Smooth muscle cell (in vitro differentiated cells): ENCODE measurements at regions not wholly inside any gene's neighbourhood (a gene's known extent, or its start where the extent isn't known, plus 50 kb on each side); places are given as distances from the start of the nearest gene placed in this dataset.

Experiments used
- DNase-seq: peaks from one replicate; lab custom pipeline; 2025; ENCODE audit not compliant: unreplicated experiment; lab: John Stamatoyannopoulos, UW
- H2AFZ ChIP-seq: fragments of 200-600 bp; sonication (generic); 2 replicates; pipeline ENCODE4 v1.6.0; 2016; ENCODE audit warnings: antibody characterized with exemption, low read depth, mild to moderate bottlenecking
- H3F3A ChIP-seq: fragments of 200-600 bp; sonication (generic); 2 replicates; pipeline ENCODE4 v1.6.0; 2017; ENCODE audit warnings: antibody characterized with exemption, low read depth
- H3K27ac ChIP-seq: fragments of 200-600 bp; sonication (generic); 2 replicates; pipeline ENCODE4 v1.5.1; 2016; ENCODE audit warnings: low read depth, mild to moderate bottlenecking
- H3K27me3 ChIP-seq: fragments of 200-600 bp; sonication (generic); 2 replicates; pipeline ENCODE4 v1.6.1; 2016; ENCODE audit warnings: low read depth, mild to moderate bottlenecking
- H3K36me3 ChIP-seq: fragments of 200-600 bp; sonication (generic); 2 replicates; pipeline ENCODE4 v1.5.1; 2016; ENCODE audit warnings: low read depth
- H3K4me1 ChIP-seq: fragments of 200-600 bp; sonication (generic); 2 replicates; pipeline ENCODE4 v1.5.1; 2016; ENCODE audit warnings: low read depth
- H3K4me2 ChIP-seq: fragments of 200-600 bp; sonication (generic); 2 replicates; pipeline ENCODE4 v1.6.0; 2016; ENCODE audit warnings: mild to moderate bottlenecking
- H3K4me3 ChIP-seq: fragments of 200-600 bp; sonication (generic); 2 replicates; pipeline ENCODE4 v1.5.1; 2016; ENCODE audit warnings: mild to moderate bottlenecking
- H3K79me2 ChIP-seq: fragments of 200-600 bp; sonication (generic); 2 replicates; pipeline ENCODE4 v1.6.0; 2016; ENCODE audit warnings: low read depth, mild to moderate bottlenecking
- H3K9ac ChIP-seq: fragments of 200-600 bp; sonication (generic); 2 replicates; pipeline ENCODE4 v1.6.0; 2016; ENCODE audit warnings: low read depth
- H3K9me3 ChIP-seq: fragments of 200-600 bp; sonication (generic); replicated peaks from 2 replicates; pipeline ENCODE4 v1.5.1; 2016; ENCODE audit warnings: low read depth
- H4K20me1 ChIP-seq: fragments of 200-600 bp; sonication (generic); 2 replicates; pipeline ENCODE4 v1.6.0; 2016; ENCODE audit warnings: low read depth
- CTCF ChIP-seq: fragments of 200-600 bp; sonication (generic); IDR thresholded peaks from 2 replicates; pipeline ENCODE4 v1.5.1; 2017; ENCODE audit warnings: borderline replicate concordance, mild to moderate bottlenecking, antibody characterized with exemption; ENCODE audit not compliant: insufficient read depth, poor library complexity, severe bottlenecking
- WGBS: methylation state at CpG from one replicate; pipeline ENCODE4 v1.1.7; 2016; ENCODE audit warnings: low lambda C conversion rate; 5-methylcytosine and 5-hydroxymethylcytosine counted together

- peaks cover 54% of the 10 kb centered on the region for H3K27me3 ChIP-seq
- H4K20me1 ChIP-seq, result no peaks in the 10 kb centered on the region
- H3K36me3 ChIP-seq, result no peaks in the 10 kb centered on the region
- H3K4me3 ChIP-seq, result no peak overlapping the region
- no peak for TF ChIP-seq CTCF
- H3K27ac ChIP-seq, result no peak overlapping the region
- no peak overlapping the region for H3K4me2 ChIP-seq
- 41% methylated on average over 4 of the region's 4 CpGs for WGBS
- no peak for DNase-seq
- no peaks in the 10 kb centered on the region for H3K9me3 ChIP-seq
- no peaks in the 10 kb centered on the region for H3K79me2 ChIP-seq
- no peak overlapping the region for H3K9ac ChIP-seq
- H2AFZ ChIP-seq, result no peak overlapping the region
- no peaks in the 10 kb centered on the region for H3F3A ChIP-seq
- peaks cover 7% of the 10 kb centered on the region for H3K4me1 ChIP-seq
These were observed 159.0 kb downstream of the PTPN11 start for GRCh38 chr12:112577473-112578329.

- no peaks in the 10 kb centered on the region for H3K79me2 ChIP-seq
- H3K4me1 ChIP-seq, result no peaks in the 10 kb centered on the region
- 77% methylated on average over 7 of the region's 7 CpGs for WGBS
- no peak overlapping the region for H3K9ac ChIP-seq
- H2AFZ ChIP-seq, result no peak overlapping the region
- H3F3A ChIP-seq, result no peaks in the 10 kb centered on the region
- H4K20me1 ChIP-seq, result no peaks in the 10 kb centered on the region
- no peak for TF ChIP-seq CTCF
- no peaks in the 10 kb centered on the region for H3K36me3 ChIP-seq
- no peak overlapping the region for H3K4me3 ChIP-seq
- H3K27ac ChIP-seq, result no peak overlapping the region
- H3K9me3 ChIP-seq, result no peaks in the 10 kb centered on the region
- H3K4me2 ChIP-seq, result no peak overlapping the region
- peaks cover 5% of the 10 kb centered on the region for H3K27me3 ChIP-seq
- DNase-seq, result no peak
These were observed 165.5 kb downstream of the PTPN11 start for GRCh38 chr12:112584266-112584722.

GRCh38 chr12:112586148-112586783, 167.5 kb downstream of the PTPN11 start:
- Histone ChIP-seq H3K4me3 (no peak overlapping the region), H3K4me1 (no peaks in the 10 kb centered on the region), H3K79me2 (no peaks in the 10 kb centered on the region), H3K27me3 (peaks cover 5% of the 10 kb centered on the region), H3K4me2 (no peak overlapping the region), H3F3A (no peaks in the 10 kb centered on the region), H3K27ac (no peak overlapping the region), H2AFZ (no peak overlapping the region), H3K9me3 (no peaks in the 10 kb centered on the region), H3K9ac (no peak overlapping the region), H4K20me1 (no peaks in the 10 kb centered on the region), H3K36me3 (no peaks in the 10 kb centered on the region)
- TF ChIP-seq CTCF, result no peak
- no peak for DNase-seq
- 74% methylated on average over 5 of the region's 5 CpGs for WGBS
